ENCODE measurements at regions not wholly inside any gene's neighbourhood (a gene's known extent, or its start where the extent isn't known, plus 50 kb on each side); places are given as distances from the start of the nearest gene placed in this dataset.

- H3K36me3 ChIP-seq (replicated peaks), result no peaks in the 10 kb centered on the region
- H3K27me3 ChIP-seq (ENCODE audit: low read depth), result no peaks in the 10 kb centered on the region
- no peaks in the 10 kb centered on the region for H3K9me3 ChIP-seq
- H3K4me3 ChIP-seq, result no peak overlapping the region
- H3K4me1 ChIP-seq, result 0 out of 2 replicates have a peak, but pooled peaks cover 2% of the 10 kb centered on the region
- in situ Hi-C loops (cut with MboI; ENCODE audit: low sequenced_read_pairs), result no loop called here
- DNase-seq (ENCODE audit: low spot score in 2 of 2), result no peak
Measured at GRCh38 chr9:16307626-16308195, 562.8 kb downstream of the BNC2 start.

- H3K36me3 ChIP-seq (replicated peaks), result no peaks in the 10 kb centered on the region
- no peak overlapping the region for H3K4me3 ChIP-seq
- H3K4me1 ChIP-seq, result 0 out of 2 replicates have a peak, but pooled peaks cover 2% of the 10 kb centered on the region
- no peaks in the 10 kb centered on the region for H3K9me3 ChIP-seq
- DNase-seq (ENCODE audit: low spot score in 2 of 2), result no peak
- in situ Hi-C loops (cut with MboI; ENCODE audit: low sequenced_read_pairs), result no loop called here
- H3K27me3 ChIP-seq (ENCODE audit: low read depth), result no peaks in the 10 kb centered on the region
Measured at GRCh38 chr9:16308645-16309044, 561.8 kb downstream of the BNC2 start.

GRCh38 chr9:16309082-16309468 is 561.4 kb downstream of the BNC2 start:
- no peak overlapping the region for H3K4me3 ChIP-seq
- 0 out of 2 replicates have a peak, but pooled peaks cover under 1% of the 10 kb centered on the region for H3K4me1 ChIP-seq
- no peaks in the 10 kb centered on the region for H3K27me3 ChIP-seq (ENCODE audit: low read depth)
- no peaks in the 10 kb centered on the region for H3K9me3 ChIP-seq
- in situ Hi-C loops (cut with MboI; ENCODE audit: low sequenced_read_pairs), result no loop called here
- DNase-seq (ENCODE audit: low spot score in 2 of 2), result no peak
- H3K36me3 ChIP-seq (replicated peaks), result no peaks in the 10 kb centered on the region

GRCh38 chr9:16309469-16310271 is 560.8 kb downstream of the BNC2 start:
- no peaks in the 10 kb centered on the region for H3K9me3 ChIP-seq
- no peaks in the 10 kb centered on the region for H3K27me3 ChIP-seq (ENCODE audit: low read depth)
- DNase-seq (ENCODE audit: low spot score in 2 of 2), result no peak
- H3K4me3 ChIP-seq, result no peak overlapping the region
- H3K4me1 ChIP-seq, result no peaks in the 10 kb centered on the region
- in situ Hi-C loops (cut with MboI; ENCODE audit: low sequenced_read_pairs), result no loop called here
- H3K36me3 ChIP-seq (replicated peaks), result no peaks in the 10 kb centered on the region

- Histone ChIP-seq H3K4me1 (no peaks in the 10 kb centered on the region), H3K36me3 (replicated peaks) (no peaks in the 10 kb centered on the region), H3K27me3 (ENCODE audit: low read depth) (no peaks in the 10 kb centered on the region), H3K4me3 (no peak overlapping the region), H3K9me3 (no peaks in the 10 kb centered on the region)
- in situ Hi-C loops (cut with MboI; ENCODE audit: low sequenced_read_pairs), result no loop called here
- no peak for DNase-seq (ENCODE audit: low spot score in 2 of 2)
Measured at GRCh38 chr9:16310278-16311110, 560.0 kb downstream of the BNC2 start.

GRCh38 chr9:16312116-16312515 is 558.4 kb downstream of the BNC2 start:
- Histone ChIP-seq H3K36me3 (replicated peaks) (no peaks in the 10 kb centered on the region), H3K27me3 (ENCODE audit: low read depth) (no peaks in the 10 kb centered on the region), H3K9me3 (no peaks in the 10 kb centered on the region), H3K4me1 (no peaks in the 10 kb centered on the region), H3K4me3 (no peak overlapping the region)
- no peak for DNase-seq (ENCODE audit: low spot score in 2 of 2)
- in situ Hi-C loops (cut with MboI; ENCODE audit: low sequenced_read_pairs), result no loop called here

GRCh38 chr9:16312962-16313546 is 557.4 kb downstream of the BNC2 start:
- DNase-seq (ENCODE audit: low spot score in 2 of 2), result no peak
- in situ Hi-C loops (cut with MboI; ENCODE audit: low sequenced_read_pairs), result no loop called here

GRCh38 chr9:16314476-16314875 is 556.0 kb downstream of the BNC2 start:
- Histone ChIP-seq H3K4me3 (no peak overlapping the region), H3K9me3 (no peaks in the 10 kb centered on the region), H3K4me1 (no peaks in the 10 kb centered on the region), H3K27me3 (ENCODE audit: low read depth) (no peaks in the 10 kb centered on the region), H3K36me3 (replicated peaks) (no peaks in the 10 kb centered on the region)
- no peak for DNase-seq (ENCODE audit: low spot score in 2 of 2)
- in situ Hi-C loops (cut with MboI; ENCODE audit: low sequenced_read_pairs), result no loop called here

More at GRCh38 chr9:16312962-16313546, 557.4 kb downstream of the BNC2 start:
- no peaks in the 10 kb centered on the region for H3K4me1 ChIP-seq
- H3K9me3 ChIP-seq, result no peaks in the 10 kb centered on the region
- H3K4me3 ChIP-seq, result no peak overlapping the region
- no peaks in the 10 kb centered on the region for H3K36me3 ChIP-seq (replicated peaks)
- H3K27me3 ChIP-seq (ENCODE audit: low read depth), result no peaks in the 10 kb centered on the region

GRCh38 chr9:16315720-16316119 is 554.8 kb downstream of the BNC2 start:
- DNase-seq (ENCODE audit: low spot score in 2 of 2), result no peak
- no peaks in the 10 kb centered on the region for H3K36me3 ChIP-seq (replicated peaks)
- H3K9me3 ChIP-seq, result no peaks in the 10 kb centered on the region
- H3K27me3 ChIP-seq (ENCODE audit: low read depth), result no peaks in the 10 kb centered on the region
- H3K4me3 ChIP-seq, result no peak overlapping the region
- H3K4me1 ChIP-seq, result no peaks in the 10 kb centered on the region
- in situ Hi-C loops (cut with MboI; ENCODE audit: low sequenced_read_pairs), result no loop called here

GRCh38 chr9:16316456-16316855 is 554.0 kb downstream of the BNC2 start:
- Histone ChIP-seq H3K4me3 (no peak overlapping the region), H3K4me1 (no peaks in the 10 kb centered on the region), H3K9me3 (no peaks in the 10 kb centered on the region), H3K27me3 (ENCODE audit: low read depth) (no peaks in the 10 kb centered on the region), H3K36me3 (replicated peaks) (no peaks in the 10 kb centered on the region)
- in situ Hi-C loops (cut with MboI; ENCODE audit: low sequenced_read_pairs), result no loop called here
- DNase-seq (ENCODE audit: low spot score in 2 of 2), result no peak

GRCh38 chr9:16316911-16317817 is 553.3 kb downstream of the BNC2 start:
- H3K4me1 ChIP-seq, result no peaks in the 10 kb centered on the region
- in situ Hi-C loops (cut with MboI; ENCODE audit: low sequenced_read_pairs), result no loop called here
- DNase-seq (ENCODE audit: low spot score in 2 of 2), result no peak
- H3K9me3 ChIP-seq, result no peaks in the 10 kb centered on the region
- H3K36me3 ChIP-seq (replicated peaks), result no peaks in the 10 kb centered on the region
- H3K27me3 ChIP-seq (ENCODE audit: low read depth), result no peaks in the 10 kb centered on the region
- H3K4me3 ChIP-seq, result no peak overlapping the region

GRCh38 chr9:16318516-16319060 is 551.9 kb downstream of the BNC2 start:
- in situ Hi-C loops (cut with MboI; ENCODE audit: low sequenced_read_pairs), result no loop called here
- no peaks in the 10 kb centered on the region for H3K36me3 ChIP-seq (replicated peaks)
- no peaks in the 10 kb centered on the region for H3K4me1 ChIP-seq
- no peaks in the 10 kb centered on the region for H3K9me3 ChIP-seq
- H3K27me3 ChIP-seq (ENCODE audit: low read depth), result no peaks in the 10 kb centered on the region
- H3K4me3 ChIP-seq, result no peak overlapping the region
- no peak for DNase-seq (ENCODE audit: low spot score in 2 of 2)

GRCh38 chr9:16319646-16320045 is 550.8 kb downstream of the BNC2 start:
- Histone ChIP-seq H3K4me3 (no peak overlapping the region), H3K9me3 (no peaks in the 10 kb centered on the region), H3K36me3 (replicated peaks) (no peaks in the 10 kb centered on the region), H3K4me1 (no peaks in the 10 kb centered on the region), H3K27me3 (ENCODE audit: low read depth) (no peaks in the 10 kb centered on the region)
- DNase-seq (ENCODE audit: low spot score in 2 of 2), result no peak
- in situ Hi-C loops (cut with MboI; ENCODE audit: low sequenced_read_pairs), result no loop called here
